MM.1S (cell line): ENCODE measurements at regions not wholly inside any gene's neighbourhood (a gene's known extent, or its start where the extent isn't known, plus 50 kb on each side); places are given as distances from the start of the nearest gene placed in this dataset.

ENCODE experiments used
- EZH2 ChIP-seq: fragments of 300-600 bp; sonication (generic); optimal IDR thresholded peaks from 2 replicates; pipeline ENCODE3; 2017; ENCODE audit warnings: low read depth, mild to moderate bottlenecking, antibody characterized with exemption, low read length, mixed read lengths
- EZH2phosphoT487 ChIP-seq: fragments of 300-600 bp; sonication (generic); IDR thresholded peaks from 2 replicates; pipeline ENCODE4 v1.6.1; 2018; ENCODE audit warnings: antibody characterized with exemption, low read length
- TF ChIP-seq, protein P1 (sequence below): fragments of 300-600 bp; sonication (generic); IDR thresholded peaks from 2 replicates; pipeline ENCODE4 v1.5.1; 2016; ENCODE audit warnings: antibody characterized with exemption, low read length, mixed read lengths

DNA sequence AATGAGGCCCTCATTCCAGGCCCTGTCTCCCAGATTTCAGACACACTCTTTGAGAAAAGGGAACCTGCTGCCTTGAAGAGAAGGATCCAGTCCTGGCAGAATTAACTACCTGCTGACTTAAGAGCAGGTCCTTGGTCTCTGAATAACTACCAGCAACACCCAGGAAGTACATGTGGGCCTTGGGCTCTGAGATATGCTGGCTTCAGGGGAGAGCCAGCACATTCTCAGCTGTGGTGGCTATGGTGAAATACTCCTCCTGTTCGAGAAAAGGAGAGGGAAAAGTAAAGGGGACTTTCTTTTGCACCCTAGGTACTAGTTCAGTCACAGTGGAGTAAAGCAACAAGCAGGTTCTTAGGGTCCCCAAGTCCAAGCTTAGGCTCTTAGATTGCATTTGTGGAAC lies 120.0 kb downstream of the HMHB1 start:
- TF ChIP-seq EZH2phosphoT487 (no peak), EZH2 (no peak)
- TF ChIP-seq, protein P1, sequence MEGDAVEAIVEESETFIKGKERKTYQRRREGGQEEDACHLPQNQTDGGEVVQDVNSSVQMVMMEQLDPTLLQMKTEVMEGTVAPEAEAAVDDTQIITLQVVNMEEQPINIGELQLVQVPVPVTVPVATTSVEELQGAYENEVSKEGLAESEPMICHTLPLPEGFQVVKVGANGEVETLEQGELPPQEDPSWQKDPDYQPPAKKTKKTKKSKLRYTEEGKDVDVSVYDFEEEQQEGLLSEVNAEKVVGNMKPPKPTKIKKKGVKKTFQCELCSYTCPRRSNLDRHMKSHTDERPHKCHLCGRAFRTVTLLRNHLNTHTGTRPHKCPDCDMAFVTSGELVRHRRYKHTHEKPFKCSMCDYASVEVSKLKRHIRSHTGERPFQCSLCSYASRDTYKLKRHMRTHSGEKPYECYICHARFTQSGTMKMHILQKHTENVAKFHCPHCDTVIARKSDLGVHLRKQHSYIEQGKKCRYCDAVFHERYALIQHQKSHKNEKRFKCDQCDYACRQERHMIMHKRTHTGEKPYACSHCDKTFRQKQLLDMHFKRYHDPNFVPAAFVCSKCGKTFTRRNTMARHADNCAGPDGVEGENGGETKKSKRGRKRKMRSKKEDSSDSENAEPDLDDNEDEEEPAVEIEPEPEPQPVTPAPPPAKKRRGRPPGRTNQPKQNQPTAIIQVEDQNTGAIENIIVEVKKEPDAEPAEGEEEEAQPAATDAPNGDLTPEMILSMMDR = no peak
